ENCODE measurements at regions not wholly inside any gene's neighbourhood (a gene's known extent, or its start where the extent isn't known, plus 50 kb on each side); places are given as distances from the start of the nearest gene placed in this dataset.

- no peak overlapping the region for H3K27ac ChIP-seq (ENCODE audit: low read depth, low read length)
- no peaks in the 10 kb centered on the region for H3K79me2 ChIP-seq (ENCODE audit: insufficient read depth, low read length)
Observed at GRCh38 chr9:116008278-116008677, 145.3 kb upstream of the PAPPA start.

GRCh38 chr9:116009420-116009819, 144.2 kb upstream of the PAPPA start:
- H4K20me1 ChIP-seq (ENCODE audit: low read depth, low read length): no peaks in the 10 kb centered on the region
- H3K9me2 ChIP-seq (replicated peaks; ENCODE audit: insufficient read depth, low read length): no peaks in the 10 kb centered on the region
- no peaks in the 10 kb centered on the region for H3K79me2 ChIP-seq (ENCODE audit: insufficient read depth, low read length)
- H3K27ac ChIP-seq (ENCODE audit: low read depth, low read length): no peak overlapping the region
- no peaks in the 10 kb centered on the region for H3K36me3 ChIP-seq (ENCODE audit: low read length)
- no peak overlapping the region for H3K4me2 ChIP-seq (ENCODE audit: low read depth, low read length, poor library complexity, severe bottlenecking)
- H3K9me3 ChIP-seq (ENCODE audit: insufficient read depth, low read length): no peaks in the 10 kb centered on the region
- no peak overlapping the region for H3K4me3 ChIP-seq (ENCODE audit: insufficient read depth, low read length, poor library complexity, severe bottlenecking)
- TF ChIP-seq CTCF (IDR thresholded peaks at IDR 0.05; ENCODE audit: insufficient read depth, low read length, poor library complexity, severe bottlenecking): no peak
- no peaks in the 10 kb centered on the region for H3K27me3 ChIP-seq (ENCODE audit: low read length)
- H3K9ac ChIP-seq (ENCODE audit: low read length): no peak overlapping the region
- H3F3A ChIP-seq (ENCODE audit: insufficient read depth): no peaks in the 10 kb centered on the region
- H2AFZ ChIP-seq (ENCODE audit: low read depth, low read length, severe bottlenecking): no peak overlapping the region

More at GRCh38 chr9:116008278-116008677, 145.3 kb upstream of the PAPPA start:
- TF ChIP-seq CTCF (IDR thresholded peaks at IDR 0.05; ENCODE audit: insufficient read depth, low read length, poor library complexity, severe bottlenecking) (no peak), EZH2phosphoT487 (conservative IDR thresholded peaks at IDR 0.05; ENCODE audit: low read length) (no peak)
- Histone ChIP-seq H3K36me3 (ENCODE audit: low read length) (no peaks in the 10 kb centered on the region), H3K9me3 (ENCODE audit: insufficient read depth, low read length) (no peaks in the 10 kb centered on the region), H3K9me2 (replicated peaks; ENCODE audit: insufficient read depth, low read length) (no peaks in the 10 kb centered on the region), H4K20me1 (ENCODE audit: low read depth, low read length) (no peaks in the 10 kb centered on the region), H2AFZ (ENCODE audit: low read depth, low read length, severe bottlenecking) (no peak overlapping the region), H3K4me2 (ENCODE audit: low read depth, low read length, poor library complexity, severe bottlenecking) (no peak overlapping the region), H3K9ac (ENCODE audit: low read length) (no peak overlapping the region), H3K4me3 (ENCODE audit: insufficient read depth, low read length, poor library complexity, severe bottlenecking) (no peak overlapping the region), H3F3A (ENCODE audit: insufficient read depth) (no peaks in the 10 kb centered on the region), H3K27me3 (ENCODE audit: low read length) (no peaks in the 10 kb centered on the region)

GRCh38 chr9:116015855-116016254, 137.7 kb upstream of the PAPPA start:
- Histone ChIP-seq H4K20me1 (ENCODE audit: low read depth, low read length) (no peaks in the 10 kb centered on the region), H3K27ac (ENCODE audit: low read depth, low read length) (no peak overlapping the region), H3K4me3 (ENCODE audit: insufficient read depth, low read length, poor library complexity, severe bottlenecking) (no peak overlapping the region), H3K9me2 (replicated peaks; ENCODE audit: insufficient read depth, low read length) (no peaks in the 10 kb centered on the region), H3K79me2 (ENCODE audit: insufficient read depth, low read length) (no peaks in the 10 kb centered on the region), H3K9ac (ENCODE audit: low read length) (no peak overlapping the region), H3K4me2 (ENCODE audit: low read depth, low read length, poor library complexity, severe bottlenecking) (no peak overlapping the region), H2AFZ (ENCODE audit: low read depth, low read length, severe bottlenecking) (no peak overlapping the region), H3K9me3 (ENCODE audit: insufficient read depth, low read length) (no peaks in the 10 kb centered on the region), H3K36me3 (ENCODE audit: low read length) (no peaks in the 10 kb centered on the region), H3K27me3 (ENCODE audit: low read length) (no peaks in the 10 kb centered on the region), H3F3A (ENCODE audit: insufficient read depth) (no peaks in the 10 kb centered on the region)
- TF ChIP-seq CTCF (IDR thresholded peaks at IDR 0.05; ENCODE audit: insufficient read depth, low read length, poor library complexity, severe bottlenecking): no peak
- TF ChIP-seq EZH2phosphoT487 (conservative IDR thresholded peaks at IDR 0.05; ENCODE audit: low read length): no peak

- no peak overlapping the region for H3K9ac ChIP-seq (ENCODE audit: low read length)
- H3K4me2 ChIP-seq (ENCODE audit: low read depth, low read length, poor library complexity, severe bottlenecking): no peak overlapping the region
Observed at GRCh38 chr9:116020146-116020545, 133.4 kb upstream of the PAPPA start.

More at GRCh38 chr9:116020146-116020545, 133.4 kb upstream of the PAPPA start:
- Histone ChIP-seq H3K79me2 (ENCODE audit: insufficient read depth, low read length) (no peaks in the 10 kb centered on the region), H3K9me3 (ENCODE audit: insufficient read depth, low read length) (no peaks in the 10 kb centered on the region), H3K4me3 (ENCODE audit: insufficient read depth, low read length, poor library complexity, severe bottlenecking) (no peak overlapping the region), H3K36me3 (ENCODE audit: low read length) (no peaks in the 10 kb centered on the region), H2AFZ (ENCODE audit: low read depth, low read length, severe bottlenecking) (no peak overlapping the region), H3F3A (ENCODE audit: insufficient read depth) (no peaks in the 10 kb centered on the region), H4K20me1 (ENCODE audit: low read depth, low read length) (no peaks in the 10 kb centered on the region), H3K9me2 (replicated peaks; ENCODE audit: insufficient read depth, low read length) (no peaks in the 10 kb centered on the region), H3K27ac (ENCODE audit: low read depth, low read length) (no peak overlapping the region), H3K27me3 (ENCODE audit: low read length) (no peaks in the 10 kb centered on the region)
- TF ChIP-seq CTCF (IDR thresholded peaks at IDR 0.05; ENCODE audit: insufficient read depth, low read length, poor library complexity, severe bottlenecking): no peak
- no peak for TF ChIP-seq EZH2phosphoT487 (conservative IDR thresholded peaks at IDR 0.05; ENCODE audit: low read length)
